ENCODE measurements at regions not wholly inside any gene's neighbourhood (a gene's known extent, or its start where the extent isn't known, plus 50 kb on each side); places are given as distances from the start of the nearest gene placed in this dataset.

GRCh38 chr6:84498905-84499304 lies 265.5 kb downstream of the TBX18 start:
- no peak overlapping the region for H3K27ac ChIP-seq
- TF ChIP-seq, protein P1, sequence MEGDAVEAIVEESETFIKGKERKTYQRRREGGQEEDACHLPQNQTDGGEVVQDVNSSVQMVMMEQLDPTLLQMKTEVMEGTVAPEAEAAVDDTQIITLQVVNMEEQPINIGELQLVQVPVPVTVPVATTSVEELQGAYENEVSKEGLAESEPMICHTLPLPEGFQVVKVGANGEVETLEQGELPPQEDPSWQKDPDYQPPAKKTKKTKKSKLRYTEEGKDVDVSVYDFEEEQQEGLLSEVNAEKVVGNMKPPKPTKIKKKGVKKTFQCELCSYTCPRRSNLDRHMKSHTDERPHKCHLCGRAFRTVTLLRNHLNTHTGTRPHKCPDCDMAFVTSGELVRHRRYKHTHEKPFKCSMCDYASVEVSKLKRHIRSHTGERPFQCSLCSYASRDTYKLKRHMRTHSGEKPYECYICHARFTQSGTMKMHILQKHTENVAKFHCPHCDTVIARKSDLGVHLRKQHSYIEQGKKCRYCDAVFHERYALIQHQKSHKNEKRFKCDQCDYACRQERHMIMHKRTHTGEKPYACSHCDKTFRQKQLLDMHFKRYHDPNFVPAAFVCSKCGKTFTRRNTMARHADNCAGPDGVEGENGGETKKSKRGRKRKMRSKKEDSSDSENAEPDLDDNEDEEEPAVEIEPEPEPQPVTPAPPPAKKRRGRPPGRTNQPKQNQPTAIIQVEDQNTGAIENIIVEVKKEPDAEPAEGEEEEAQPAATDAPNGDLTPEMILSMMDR (IDR thresholded peaks at IDR 0.05) = no peak
- TF ChIP-seq POLR2AphosphoS5 (IDR thresholded peaks at IDR 0.05; ENCODE audit: insufficient read depth in 1 of 2, low read depth in 1 of 2) (no peak), POLR2A (IDR thresholded peaks at IDR 0.05) (no peak)
- DNase-seq (ENCODE audit: extremely low spot score in 2 of 2) = no peak

DNA sequence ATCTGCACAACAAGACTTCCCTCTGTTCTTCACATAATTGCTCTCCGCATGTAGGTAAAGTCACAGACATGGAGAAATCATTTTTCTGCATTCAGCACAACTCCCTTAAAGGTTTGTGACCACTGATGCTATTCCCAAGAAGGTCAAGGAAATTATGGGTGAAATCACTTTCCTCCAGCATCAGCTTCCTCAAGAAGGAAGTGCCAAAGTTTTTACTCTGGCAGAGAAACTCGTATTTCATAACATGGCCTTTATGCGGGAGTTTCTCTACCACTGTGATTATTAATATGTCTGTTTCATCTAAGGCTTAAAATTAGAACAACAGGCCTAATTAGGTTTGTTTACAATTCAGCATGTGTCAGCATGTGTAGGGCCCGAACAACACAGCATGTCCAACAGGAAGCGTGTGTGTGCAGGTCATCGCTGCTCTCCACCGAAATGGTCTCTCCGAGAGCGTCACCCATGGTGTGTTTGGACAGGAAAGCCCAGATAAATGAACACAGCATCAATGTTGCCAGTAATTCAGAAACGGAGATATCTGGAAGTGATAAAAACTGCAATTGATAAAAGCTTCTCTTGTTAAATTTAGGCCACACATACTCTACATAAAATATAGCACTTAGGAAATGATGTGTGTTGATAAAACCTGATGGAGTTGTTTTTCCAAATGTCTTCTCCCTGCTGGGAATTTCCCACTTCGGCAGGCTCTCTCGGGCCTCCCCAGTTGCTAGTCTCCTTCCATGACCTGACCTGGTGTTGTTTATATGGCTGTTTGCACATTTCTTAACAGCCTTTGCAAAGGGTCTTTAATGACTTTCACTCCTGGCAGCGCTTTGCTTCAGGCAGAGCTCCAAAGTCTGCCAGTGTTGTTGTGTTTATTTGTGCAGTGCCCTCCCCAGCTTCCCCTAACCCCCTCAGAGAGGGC lies 265.1 kb upstream of the CEP162 start:
- intact Hi-C loops (cut with DNase I) = no loop called here
- Histone ChIP-seq H3K36me3 (no peaks in the 10 kb centered on the region), H3K27ac (no peak overlapping the region), H3K4me1 (no peaks in the 10 kb centered on the region), H3K9me3 (no peaks in the 10 kb centered on the region), H3K27me3 (no peaks in the 10 kb centered on the region), H3K4me3 (no peak overlapping the region)
- no peak for TF ChIP-seq POLR2AphosphoS5 (IDR thresholded peaks at IDR 0.05; ENCODE audit: insufficient read depth in 1 of 2, low read depth in 1 of 2)
- TF ChIP-seq, protein P1 (IDR thresholded peaks at IDR 0.05) = no peak
- no peak for TF ChIP-seq POLR2A (IDR thresholded peaks at IDR 0.05)
- no peak for DNase-seq (ENCODE audit: extremely low spot score in 2 of 2)

More at GRCh38 chr6:84498905-84499304, 265.5 kb downstream of the TBX18 start:
- Histone ChIP-seq H3K36me3 (no peaks in the 10 kb centered on the region), H3K27me3 (no peaks in the 10 kb centered on the region), H3K9me3 (no peaks in the 10 kb centered on the region), H3K4me1 (no peaks in the 10 kb centered on the region), H3K4me3 (no peak overlapping the region)
- intact Hi-C loops (cut with DNase I) = no loop called here

GRCh38 chr6:84489598-84489997 lies 262.2 kb upstream of the CEP162 start:
- H3K27ac ChIP-seq = no peak overlapping the region
- no peaks in the 10 kb centered on the region for H3K9me3 ChIP-seq
- no peaks in the 10 kb centered on the region for H3K4me1 ChIP-seq
- intact Hi-C loops (cut with DNase I) = no loop called here
- no peak for DNase-seq (ENCODE audit: extremely low spot score in 2 of 2)
- no peak overlapping the region for H3K4me3 ChIP-seq
- H3K27me3 ChIP-seq = no peaks in the 10 kb centered on the region
- TF ChIP-seq, protein P1 (IDR thresholded peaks at IDR 0.05) = no peak
- TF ChIP-seq POLR2A (IDR thresholded peaks at IDR 0.05) (no peak), POLR2AphosphoS5 (IDR thresholded peaks at IDR 0.05; ENCODE audit: insufficient read depth in 1 of 2, low read depth in 1 of 2) (no peak)
- H3K36me3 ChIP-seq = no peaks in the 10 kb centered on the region

DNA sequence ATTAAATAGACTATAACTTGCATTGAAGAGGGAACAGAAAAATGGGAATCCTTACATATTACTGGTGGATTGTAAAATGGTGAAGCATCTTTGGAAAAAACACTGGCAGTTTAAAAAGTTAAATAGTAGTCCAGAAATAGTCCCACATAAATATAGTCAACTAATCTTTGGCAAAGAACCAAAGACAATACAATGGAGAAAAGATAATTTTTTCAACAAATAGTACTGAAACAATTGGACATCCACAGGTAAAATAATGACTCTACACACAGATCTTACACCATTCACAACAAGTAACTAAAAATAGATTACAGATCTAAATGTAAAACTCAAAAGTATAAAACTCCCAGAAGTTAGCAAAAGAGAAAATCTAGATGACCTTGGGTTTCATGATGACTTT lies 259.1 kb upstream of the CEP162 start:
- no peaks in the 10 kb centered on the region for H3K36me3 ChIP-seq
- no peak overlapping the region for H3K4me3 ChIP-seq
- H3K9me3 ChIP-seq = no peaks in the 10 kb centered on the region
- no peaks in the 10 kb centered on the region for H3K4me1 ChIP-seq
- TF ChIP-seq POLR2A (IDR thresholded peaks at IDR 0.05) = no peak
- TF ChIP-seq, protein P1 (IDR thresholded peaks at IDR 0.05) = no peak
- no peak for TF ChIP-seq POLR2AphosphoS5 (IDR thresholded peaks at IDR 0.05; ENCODE audit: insufficient read depth in 1 of 2, low read depth in 1 of 2)
- DNase-seq (ENCODE audit: extremely low spot score in 2 of 2) = no peak
- intact Hi-C loops (cut with DNase I) = no loop called here
- H3K27me3 ChIP-seq = no peaks in the 10 kb centered on the region
- no peak overlapping the region for H3K27ac ChIP-seq

DNA sequence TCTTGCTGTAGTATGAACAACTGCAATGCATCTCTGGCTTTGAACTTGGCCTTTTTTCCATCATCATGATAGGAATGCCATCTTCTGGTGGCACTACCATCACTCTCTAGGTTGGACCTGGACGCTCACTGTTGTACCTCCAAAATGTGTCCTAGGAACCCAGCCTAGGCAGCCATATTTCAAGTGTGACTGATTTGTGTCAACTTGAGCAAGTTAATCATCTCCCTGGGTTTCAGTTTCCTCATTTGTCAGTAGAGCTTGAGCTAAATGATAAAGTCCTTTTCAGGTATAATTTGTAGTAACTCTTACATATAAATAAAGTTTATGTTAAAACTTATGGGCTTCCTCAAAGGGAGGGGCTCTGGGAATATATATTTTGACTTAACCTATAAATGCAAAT lies 241.7 kb upstream of the CEP162 start:
- H3K9me3 ChIP-seq = no peaks in the 10 kb centered on the region
- intact Hi-C loops (cut with DNase I) = no loop called here
- TF ChIP-seq POLR2AphosphoS5 (IDR thresholded peaks at IDR 0.05; ENCODE audit: insufficient read depth in 1 of 2, low read depth in 1 of 2) (no peak), POLR2A (IDR thresholded peaks at IDR 0.05) (no peak)
- TF ChIP-seq, protein P1 (IDR thresholded peaks at IDR 0.05) = no peak
- H3K4me3 ChIP-seq = no peak overlapping the region
- no peak overlapping the region for H3K27ac ChIP-seq
- H3K36me3 ChIP-seq = no peaks in the 10 kb centered on the region
- H3K27me3 ChIP-seq = no peaks in the 10 kb centered on the region
- no peaks in the 10 kb centered on the region for H3K4me1 ChIP-seq
- no peak for DNase-seq (ENCODE audit: extremely low spot score in 2 of 2)
